Hepatocyte (in vitro differentiated cells): ENCODE measurements at regions not wholly inside any gene's neighbourhood (a gene's known extent, or its start where the extent isn't known, plus 50 kb on each side); places are given as distances from the start of the nearest gene placed in this dataset.

Source experiments
- CTCF ChIP-seq: fragments of 200-600 bp; sonication (generic); IDR thresholded peaks from 2 replicates; pipeline ENCODE4 v1.5.1; 2016; ENCODE audit warnings: antibody characterized with exemption, mild to moderate bottlenecking; ENCODE audit not compliant: poor library complexity
- EZH2 ChIP-seq: fragments of 200-600 bp; sonication (generic); IDR thresholded peaks from 2 replicates; pipeline ENCODE4 v1.6.1; 2016; ENCODE audit warnings: antibody characterized with exemption, mild to moderate bottlenecking, borderline replicate concordance
- EZH2phosphoT487 ChIP-seq: fragments of 200-600 bp; sonication (generic); IDR thresholded peaks from one replicate; pipeline ENCODE4 v1.6.1; 2018; ENCODE audit warnings: antibody characterized with exemption, mild to moderate bottlenecking, low read depth, moderate library complexity; ENCODE audit not compliant: unreplicated experiment, severe bottlenecking

GRCh38 chr22:49628391-49629260, 199.0 kb downstream of the BRD1 start:
- TF ChIP-seq CTCF (no peak), EZH2phosphoT487 (no peak), EZH2 (no peak)
